NCI-H146 (cell line): ENCODE measurements at regions not wholly inside any gene's neighbourhood (a gene's known extent, or its start where the extent isn't known, plus 50 kb on each side); places are given as distances from the start of the nearest gene placed in this dataset.

Experiments
- DNase-seq: peaks from one replicate; lab custom pipeline; 2025; lab: John Stamatoyannopoulos, UW

DNA sequence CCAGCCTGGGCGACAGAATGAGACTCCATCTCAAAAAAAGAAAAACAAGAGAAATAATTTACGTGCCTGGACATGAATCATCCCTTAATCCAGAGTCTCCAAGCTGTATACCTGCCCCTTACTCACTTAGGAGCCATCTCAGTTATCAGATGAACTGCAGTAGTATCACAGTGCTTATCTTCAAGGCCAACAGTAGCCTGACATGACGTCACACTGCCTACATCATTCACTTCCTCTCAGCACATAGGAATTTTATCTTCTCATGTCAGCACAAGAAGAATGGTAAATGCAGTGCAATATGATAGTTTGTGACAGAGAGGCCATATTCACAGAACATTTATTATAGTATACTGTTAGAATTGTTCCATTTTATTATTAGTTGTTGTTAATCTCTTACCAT, 216.6 kb downstream of the SS18 start:
- no peak for DNase-seq

DNA sequence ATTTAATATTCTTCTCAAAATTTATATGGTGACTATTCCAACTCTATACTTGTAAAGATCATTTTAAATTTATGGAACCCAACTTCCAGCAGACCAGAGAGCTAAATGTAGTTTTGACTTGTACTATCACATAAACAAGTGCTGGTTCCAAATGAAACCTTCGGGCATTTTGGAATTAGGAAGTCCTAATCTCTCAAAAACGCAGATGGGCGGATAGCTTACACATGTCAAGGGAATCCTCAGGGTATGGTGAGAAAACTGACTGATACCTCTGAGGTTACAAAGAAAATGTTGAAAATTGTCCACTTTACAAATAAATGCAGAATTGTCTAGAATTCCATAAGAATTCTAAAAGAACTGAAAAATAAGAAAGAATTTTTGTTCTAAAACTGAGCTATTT, 224.1 kb downstream of the SS18 start:
- no peak for DNase-seq

DNA sequence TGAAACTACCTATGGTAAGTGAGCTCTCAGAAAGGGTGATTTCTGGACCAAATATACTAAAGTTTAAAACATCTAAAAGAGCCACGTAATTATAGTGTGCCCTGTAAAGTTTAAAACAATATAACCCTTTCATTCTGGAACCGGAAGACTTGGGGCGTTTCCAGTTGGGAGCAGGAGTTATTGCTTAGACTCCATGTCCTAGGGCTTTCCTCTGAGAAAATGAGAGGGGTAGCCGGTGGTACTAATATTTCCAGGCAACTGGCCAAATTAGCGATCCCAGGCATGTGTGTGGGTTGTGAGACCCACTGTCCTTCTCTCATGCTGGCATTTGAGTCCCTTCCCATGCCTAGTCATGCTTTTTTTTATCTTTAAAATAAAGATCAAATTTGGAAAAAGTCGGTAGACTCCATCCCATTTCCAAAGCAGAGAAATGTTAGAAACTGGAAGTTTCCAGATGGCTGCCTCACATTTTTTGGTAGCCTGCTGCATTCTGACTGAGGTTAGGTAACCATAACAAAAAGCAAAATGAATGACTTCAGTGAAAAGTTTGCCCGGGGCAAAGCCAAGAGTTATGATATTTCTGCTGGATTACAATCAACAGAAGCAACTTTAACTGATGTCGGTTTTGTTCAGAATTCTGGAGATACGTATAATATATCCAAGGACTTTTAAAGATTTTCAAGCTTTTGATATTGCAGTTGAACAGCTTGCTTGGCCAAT, 227.4 kb downstream of the SS18 start:
- DNase-seq = no peak

GRCh38 chr18:25853691-25854433, 236.6 kb downstream of the SS18 start:
- no peak for DNase-seq

GRCh38 chr18:25843791-25844190, 246.6 kb downstream of the SS18 start:
- no peak for DNase-seq

- DNase-seq = no peak
Measured at GRCh38 chr18:25842665-25843064, 247.7 kb downstream of the SS18 start.

DNA sequence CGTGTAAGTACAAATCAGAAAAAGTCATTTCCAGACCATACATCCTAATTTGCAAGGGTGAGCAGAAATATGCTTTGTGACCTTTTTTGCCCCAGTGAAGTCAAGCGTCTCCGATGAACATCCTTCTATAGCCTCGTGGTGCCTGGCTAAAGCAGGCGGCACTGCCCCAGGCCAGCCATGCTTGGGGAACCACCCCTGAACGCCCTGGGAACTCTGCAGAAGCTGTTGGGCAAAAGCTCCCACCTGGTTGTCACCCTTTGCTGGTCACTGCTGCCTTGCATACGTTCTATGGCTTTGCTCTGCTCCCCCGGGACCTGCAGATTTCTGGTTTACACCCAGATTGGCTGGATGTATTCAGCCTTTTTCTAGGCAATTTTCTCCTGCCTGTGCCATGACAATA, 256.4 kb downstream of the SS18 start:
- DNase-seq = no peak

DNA sequence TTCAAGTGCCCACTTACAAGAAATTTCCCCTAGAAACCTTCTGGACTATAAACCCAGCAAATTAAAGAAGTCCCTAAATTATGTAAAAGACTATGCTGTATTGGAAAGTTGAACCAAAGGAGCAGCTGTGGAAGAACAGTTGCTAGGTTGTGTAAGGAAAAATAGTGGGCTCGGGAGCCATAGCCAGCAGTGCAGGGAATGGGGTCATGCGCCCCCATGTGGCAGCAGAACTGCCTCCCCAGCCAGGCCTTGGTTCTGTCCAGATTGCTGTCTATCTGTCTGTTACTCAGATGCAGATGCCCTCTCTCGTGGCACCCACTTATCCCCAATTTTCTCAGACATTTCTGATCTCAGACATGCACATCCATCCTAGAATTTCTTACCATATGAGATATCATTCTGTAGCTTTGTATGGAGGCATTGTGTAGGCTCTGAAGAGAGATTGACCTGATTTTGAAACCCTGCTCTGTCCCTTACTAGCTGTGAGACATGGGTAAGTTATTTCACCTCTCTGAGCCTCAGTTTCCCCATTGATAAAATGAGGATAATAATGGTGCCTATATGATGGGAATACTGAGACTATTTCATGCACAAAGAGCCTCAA, 258.3 kb downstream of the SS18 start:
- peak; percentile 17 for DNase-seq

GRCh38 chr18:25831301-25831701, 259.1 kb downstream of the SS18 start:
- no peak for DNase-seq

GRCh38 chr18:25830787-25831186, 259.6 kb downstream of the SS18 start:
- DNase-seq = no peak

DNA sequence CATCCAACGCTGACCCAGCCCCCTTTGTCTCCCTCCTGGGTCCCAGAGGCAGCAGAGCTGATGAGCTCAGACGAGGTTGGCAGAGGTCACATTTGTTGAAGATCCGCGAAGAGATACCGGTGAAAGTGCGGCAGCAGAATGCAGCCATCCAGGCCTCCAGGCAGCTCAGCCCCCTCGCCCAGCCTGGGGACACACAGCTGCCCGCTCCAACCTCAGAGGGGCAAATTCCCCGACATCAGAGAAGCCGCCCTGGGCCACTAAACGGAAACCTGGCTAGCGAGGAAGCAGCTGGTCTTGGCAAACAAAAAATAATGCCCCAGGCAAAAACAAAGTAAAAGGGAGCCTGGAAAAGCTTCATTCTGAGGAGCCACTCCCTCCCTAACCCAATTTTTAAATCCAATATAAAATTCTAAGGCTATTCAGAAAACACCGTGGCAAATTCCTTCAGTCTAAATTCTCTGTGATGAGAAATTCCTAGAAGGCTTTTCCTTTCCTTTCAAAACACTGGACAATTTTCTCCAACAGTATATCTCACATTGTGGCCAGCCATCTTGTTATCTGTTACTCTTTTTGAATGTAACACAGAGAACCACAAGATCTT, 262.4 kb downstream of the SS18 start:
- DNase-seq = peak; percentile 30

- DNase-seq = no peak
Measured at GRCh38 chr18:25827228-25827627, 263.2 kb downstream of the SS18 start.

- DNase-seq = no peak
Measured at GRCh38 chr18:25826823-25827222, 263.6 kb downstream of the SS18 start.

- no peak for DNase-seq
Measured at GRCh38 chr18:25825979-25826776, 264.2 kb downstream of the SS18 start.

DNA sequence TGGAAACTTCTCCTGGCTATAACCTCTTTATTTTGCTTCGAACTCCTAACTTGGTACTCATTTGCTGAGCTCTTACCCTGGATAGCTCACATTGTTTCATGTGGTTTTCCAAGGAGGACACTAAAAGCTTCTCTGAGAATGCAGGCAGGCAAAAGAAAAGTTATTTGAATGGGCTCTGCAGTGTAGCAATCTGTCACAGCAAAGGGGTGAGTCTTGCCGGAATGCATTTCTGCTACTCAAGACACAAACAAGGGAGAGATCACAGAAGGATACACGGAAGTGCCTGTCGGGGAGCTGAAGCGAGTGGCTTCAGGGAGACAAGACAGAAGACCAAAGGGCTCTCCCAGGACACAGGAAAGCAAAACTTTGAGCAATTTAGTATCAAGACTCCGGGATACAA, 265.4 kb downstream of the SS18 start:
- no peak for DNase-seq

DNA sequence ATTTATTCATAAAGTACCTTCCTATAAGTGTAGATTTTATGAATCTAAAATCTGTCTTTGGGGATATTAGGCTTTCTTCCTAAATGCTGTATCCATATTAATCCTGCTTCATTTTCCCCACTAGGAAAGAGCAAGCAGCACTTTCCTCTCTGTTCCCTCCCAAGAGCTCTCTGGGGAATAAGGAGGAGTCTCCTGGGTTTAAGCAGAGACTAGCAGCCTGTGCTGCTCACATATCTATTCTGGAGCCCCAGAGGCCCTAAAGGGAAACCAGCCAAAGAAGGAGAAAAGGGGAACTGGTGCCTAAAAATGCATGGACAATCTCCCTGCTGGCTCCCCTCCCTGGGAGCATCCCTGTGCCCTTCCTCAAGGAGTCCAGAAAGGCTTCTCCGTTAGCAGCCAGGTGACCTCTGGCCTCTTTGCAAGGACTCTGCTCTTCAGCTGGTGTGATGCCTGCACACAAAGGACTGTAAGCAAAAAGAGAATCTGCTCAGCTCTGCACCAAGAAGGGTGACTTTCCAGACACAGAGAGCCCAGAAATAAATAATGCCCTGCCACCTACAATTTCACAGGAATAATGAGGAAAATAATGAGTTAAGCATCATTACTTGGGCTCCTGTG, 270.6 kb downstream of the SS18 start:
- DNase-seq = no peak

GRCh38 chr18:25818505-25818904, 271.9 kb downstream of the SS18 start:
- no peak for DNase-seq

GRCh38 chr18:25817546-25818237, 272.7 kb downstream of the SS18 start:
- DNase-seq = no peak

- no peak for DNase-seq
Measured at GRCh38 chr18:25815659-25816058, 274.8 kb downstream of the SS18 start.

DNA sequence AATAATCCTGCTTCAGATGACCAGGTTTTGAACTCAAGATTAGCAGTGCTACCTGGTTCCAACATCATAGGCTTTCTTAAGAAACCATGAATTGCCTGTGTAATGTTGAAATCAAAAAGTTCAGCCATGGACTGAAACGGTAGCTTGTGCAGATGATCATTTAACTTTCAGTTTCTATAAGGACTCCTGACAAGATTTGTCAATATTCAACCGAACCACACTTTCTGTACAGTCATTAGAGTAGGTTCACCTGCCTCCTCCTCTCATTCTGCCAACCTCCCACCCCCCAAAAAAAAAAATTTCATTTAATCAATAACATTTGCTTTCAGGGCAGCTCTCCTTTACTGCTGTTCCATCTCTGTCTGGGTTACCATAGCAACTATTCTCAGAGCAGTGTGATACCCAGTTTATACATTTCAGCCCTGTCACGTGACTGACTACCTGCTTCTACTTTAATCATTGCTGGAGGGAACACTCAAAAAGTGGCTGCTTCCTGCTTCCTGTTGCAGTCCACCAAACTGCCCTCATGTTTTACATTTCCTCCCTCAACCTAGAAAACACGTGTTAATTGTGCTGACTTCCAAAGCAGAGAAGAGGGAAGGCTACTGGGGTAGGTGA, 275.5 kb downstream of the SS18 start:
- no peak for DNase-seq

GRCh38 chr18:25813110-25813509, 277.3 kb downstream of the SS18 start:
- no peak for DNase-seq
